PC-9 (cell line): ENCODE measurements at regions not wholly inside any gene's neighbourhood (a gene's known extent, or its start where the extent isn't known, plus 50 kb on each side); places are given as distances from the start of the nearest gene placed in this dataset.
"Not testable (repeated sequence)": the region's sequence is repeated elsewhere in the genome, so short reads cannot be mapped to it uniquely, and the experiment has no call there.

Source experiments
- BruUV-seq: library from RNA; stranded (reverse); fragments of 400-500 nt; replicated peaks from 2 replicates; lab custom pipeline; 2021; lab: Mats Ljungman, UMichigan
- CTCF ChIA-PET: fragments of 300-600 bp; sonication (Branson Sonifier 250); formaldehyde crosslinking; loops from one replicate; lab custom pipeline; 2022; ENCODE audit warnings: antibody characterized with exemption; lab: Charles Lee
- POLR2A ChIA-PET: fragments of 300-600 bp; sonication (Branson Sonifier 250); formaldehyde crosslinking; loops from one replicate; lab custom pipeline; 2022; ENCODE audit warnings: antibody characterized with exemption; ENCODE audit not compliant: unreplicated experiment; lab: Charles Lee
- DNase-seq, 2 experiments: peaks; one replicate each; pipeline versions ENCODE4 v3.0.0 to v3.0.0-alpha.2; 2015 to 2022; ENCODE audit warnings: mixed read lengths in 1 of 2
- H2AFZ ChIP-seq: fragments of 200-600 bp; sonication (generic); 2 replicates; pipeline ENCODE4 v1.8.1; 2017; ENCODE audit warnings: antibody characterized with exemption
- H3F3A ChIP-seq: fragments of 200-600 bp; sonication (generic); 2 replicates; pipeline ENCODE4 v1.8.1; 2017; ENCODE audit warnings: antibody characterized with exemption, mild to moderate bottlenecking, low read depth; ENCODE audit not compliant: insufficient read depth
- H3K27ac ChIP-seq: fragments of 200-600 bp; sonication (generic); 2 replicates; pipeline ENCODE4 v1.6.1; 2016; ENCODE audit warnings: mixed run types
- H3K27me3 ChIP-seq: fragments of 200-600 bp; sonication (generic); 2 replicates; pipeline ENCODE4 v1.6.1; 2016; ENCODE audit warnings: low read depth, mixed run types; ENCODE audit not compliant: insufficient read depth
- H3K36me3 ChIP-seq: fragments of 200-600 bp; sonication (generic); 2 replicates; pipeline ENCODE4 v1.6.1; 2016; ENCODE audit warnings: low read depth, mixed run types
- H3K4me1 ChIP-seq: fragments of 200-600 bp; sonication (generic); replicated peaks from 2 replicates; pipeline ENCODE4 v1.6.1; 2016; ENCODE audit warnings: mixed run types; ENCODE audit not compliant: insufficient read depth
- H3K4me2 ChIP-seq: fragments of 200-600 bp; sonication (generic); 2 replicates; pipeline ENCODE4 v1.6.1; 2017; ENCODE audit warnings: mixed run types
- H3K4me3 ChIP-seq: fragments of 200-600 bp; sonication (generic); 2 replicates; pipeline ENCODE4 v1.6.1; 2016; ENCODE audit warnings: mixed run types
- H3K79me2 ChIP-seq: fragments of 200-600 bp; sonication (generic); 2 replicates; pipeline ENCODE4 v1.6.1; 2017; ENCODE audit warnings: low read depth, mixed run types
- H3K9me2 ChIP-seq: fragments of 200-600 bp; sonication (generic); 2 replicates; pipeline ENCODE4 v1.8.1; 2017; ENCODE audit warnings: mild to moderate bottlenecking; ENCODE audit not compliant: insufficient read depth
- H3K9me3 ChIP-seq: fragments of 200-600 bp; sonication (generic); 2 replicates; pipeline ENCODE4 v1.8.1; 2016; ENCODE audit warnings: low read depth; ENCODE audit not compliant: insufficient read depth
- H4K20me1 ChIP-seq: fragments of 200-600 bp; sonication (generic); 2 replicates; pipeline ENCODE4 v1.8.1; 2017; ENCODE audit not compliant: insufficient read depth
- EZH2 ChIP-seq: fragments of 200-600 bp; sonication (generic); IDR thresholded peaks from 2 replicates; pipeline ENCODE4 v1.8.0; 2017; ENCODE audit warnings: antibody characterized with exemption, low read depth
- intact Hi-C: fragments of 100-400 bp; cut with micrococcal nuclease; formaldehyde crosslinking; loops from one replicate; pipeline ENCODE4 v1.10.0; 2022; ENCODE audit not compliant: unreplicated experiment
- TF ChIP-seq, protein P1 (sequence below): fragments of 200-600 bp; sonication (generic); conservative IDR thresholded peaks from 2 replicates; pipeline ENCODE4 v1.6.1; 2017; ENCODE audit warnings: mixed run types, antibody characterized with exemption, mild to moderate bottlenecking, moderate library complexity

DNA sequence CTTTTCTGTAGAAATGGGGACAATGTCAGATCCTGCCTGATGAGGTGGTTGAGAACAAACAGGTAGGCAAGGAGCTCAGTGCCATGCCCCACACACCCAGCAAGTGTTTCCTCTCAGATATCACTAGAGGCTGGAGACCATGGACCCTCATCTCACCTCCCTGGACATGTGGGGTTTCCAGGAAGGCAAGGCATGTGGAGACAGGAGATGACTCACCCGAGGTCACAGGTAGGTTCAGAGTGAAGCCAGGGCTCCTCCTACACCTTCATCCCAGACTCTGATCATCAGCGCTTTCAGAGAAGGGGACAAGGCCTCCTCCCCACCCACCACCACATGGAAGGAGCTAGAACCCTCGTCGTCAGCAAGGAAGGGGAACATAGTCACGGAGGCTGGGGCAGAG, 69.2 kb downstream of the MATN1 start:
- CTCF ChIA-PET, result interaction anchor here (0.6 kb wide), 1 partner anchor 1527 kb away, joined by 3 read pairs; no protein-coding TSS in a partner anchor
- Histone ChIP-seq H3K79me2 (no peaks in the 10 kb centered on the region), H3K4me1 (peaks cover 47% of the 10 kb centered on the region), H3K4me2 (no peak overlapping the region), H3F3A (peaks cover 6% of the 10 kb centered on the region; the same call in 1 of the 2 replicates), H3K9me2 (no peaks in the 10 kb centered on the region), H3K9me3 (no peaks in the 10 kb centered on the region), H3K27me3 (no peaks in the 10 kb centered on the region), H3K4me3 (no peak overlapping the region), H3K27ac (no peak overlapping the region), H2AFZ (no peak overlapping the region), H3K36me3 (no peaks in the 10 kb centered on the region), H4K20me1 (no peaks in the 10 kb centered on the region)
- POLR2A ChIA-PET, result no interaction called here
- TF ChIP-seq EZH2, result no peak
- TF ChIP-seq, protein P1, sequence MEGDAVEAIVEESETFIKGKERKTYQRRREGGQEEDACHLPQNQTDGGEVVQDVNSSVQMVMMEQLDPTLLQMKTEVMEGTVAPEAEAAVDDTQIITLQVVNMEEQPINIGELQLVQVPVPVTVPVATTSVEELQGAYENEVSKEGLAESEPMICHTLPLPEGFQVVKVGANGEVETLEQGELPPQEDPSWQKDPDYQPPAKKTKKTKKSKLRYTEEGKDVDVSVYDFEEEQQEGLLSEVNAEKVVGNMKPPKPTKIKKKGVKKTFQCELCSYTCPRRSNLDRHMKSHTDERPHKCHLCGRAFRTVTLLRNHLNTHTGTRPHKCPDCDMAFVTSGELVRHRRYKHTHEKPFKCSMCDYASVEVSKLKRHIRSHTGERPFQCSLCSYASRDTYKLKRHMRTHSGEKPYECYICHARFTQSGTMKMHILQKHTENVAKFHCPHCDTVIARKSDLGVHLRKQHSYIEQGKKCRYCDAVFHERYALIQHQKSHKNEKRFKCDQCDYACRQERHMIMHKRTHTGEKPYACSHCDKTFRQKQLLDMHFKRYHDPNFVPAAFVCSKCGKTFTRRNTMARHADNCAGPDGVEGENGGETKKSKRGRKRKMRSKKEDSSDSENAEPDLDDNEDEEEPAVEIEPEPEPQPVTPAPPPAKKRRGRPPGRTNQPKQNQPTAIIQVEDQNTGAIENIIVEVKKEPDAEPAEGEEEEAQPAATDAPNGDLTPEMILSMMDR, result no peak
- DNase-seq, result no peak
- no TSS peak for BruUV-seq
- intact Hi-C loops, result no loop called here

DNA sequence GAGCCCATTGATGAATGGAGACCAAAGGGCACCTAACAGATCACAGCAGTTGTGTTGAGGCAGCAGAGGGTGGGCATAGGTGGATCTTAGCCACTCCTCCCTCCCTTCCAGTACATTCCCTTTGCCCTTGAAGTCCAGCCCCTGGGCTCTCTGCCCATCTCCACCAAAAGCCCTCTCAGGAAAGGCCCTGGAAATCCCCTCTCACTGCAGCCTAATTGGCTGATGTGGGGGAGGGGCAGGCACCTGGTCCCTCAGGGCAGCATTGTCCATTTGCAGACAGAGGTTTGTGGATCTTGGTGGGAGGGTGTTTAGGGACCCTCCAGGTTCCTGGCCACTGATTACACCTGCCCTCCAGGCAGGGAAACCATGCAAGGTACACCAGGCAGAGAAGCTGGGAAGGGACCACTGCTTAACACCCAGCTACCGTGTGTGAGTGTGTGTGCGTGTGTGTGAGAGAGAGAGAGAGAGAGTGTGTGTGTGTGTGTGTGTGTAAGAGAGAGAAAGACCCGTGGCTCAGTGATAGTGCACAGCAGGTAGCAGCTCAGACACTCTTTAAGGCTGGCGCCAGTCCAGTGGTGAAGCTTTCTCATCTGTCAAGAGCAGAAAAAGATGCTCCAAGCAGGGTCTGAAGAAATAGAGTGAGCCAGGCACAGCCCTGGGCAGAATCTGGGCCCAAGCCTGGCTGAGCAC, 71.1 kb downstream of the MATN1 start:
- POLR2A ChIA-PET, result no interaction called here
- Histone ChIP-seq H4K20me1 (no peaks in the 10 kb centered on the region), H3K9me2 (no peaks in the 10 kb centered on the region), H3K4me2 (no peak overlapping the region), H3K9me3 (no peaks in the 10 kb centered on the region), H3K4me3 (no peak overlapping the region), H3K36me3 (no peaks in the 10 kb centered on the region), H3F3A (peaks cover 12% of the 10 kb centered on the region; the same call in 1 of the 2 replicates), H3K79me2 (no peaks in the 10 kb centered on the region), H2AFZ (no peak overlapping the region), H3K27me3 (no peaks in the 10 kb centered on the region), H3K4me1 (peaks cover 39% of the 10 kb centered on the region), H3K27ac (no peak overlapping the region)
- intact Hi-C loops, result no loop called here
- CTCF ChIA-PET, result interaction anchor here (0.7 kb wide), 1 partner anchor 39 kb away, joined by 4 read pairs; no protein-coding TSS in a partner anchor
- TF ChIP-seq, protein P1, result no peak
- no peak for TF ChIP-seq EZH2
- no peak for DNase-seq
- no TSS peak for BruUV-seq

DNA sequence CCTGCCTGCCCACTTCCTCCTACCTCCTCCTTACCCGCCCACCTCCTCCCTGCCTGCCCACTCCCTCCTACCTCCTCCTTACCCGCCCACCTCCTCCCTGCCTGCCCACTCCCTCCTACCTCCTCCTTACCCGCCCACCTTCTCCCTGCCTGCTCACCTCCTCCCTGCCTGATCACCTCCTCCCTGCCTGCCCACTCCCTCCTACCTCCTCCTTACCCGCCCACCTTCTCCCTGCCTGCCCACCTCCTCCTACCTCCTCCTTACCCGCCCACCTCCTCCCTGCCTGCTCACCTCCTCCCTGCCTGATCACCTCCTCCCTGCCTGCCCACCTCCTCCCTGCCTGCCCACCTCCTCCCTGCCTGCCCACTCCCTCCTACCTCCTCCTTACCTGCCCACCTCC, 72.0 kb downstream of the MATN1 start:
- not testable (repeated sequence) for H3K27ac ChIP-seq, BruUV-seq
- CTCF ChIA-PET, result interaction anchor here (0.7 kb wide), 1 partner anchor 38 kb away, joined by 4 read pairs; no protein-coding TSS in a partner anchor

More for the DNA sequence above, 72.0 kb downstream of the MATN1 start:
- H3K9me2 ChIP-seq, POLR2A ChIA-PET, H3K9me3 ChIP-seq, H3K4me2 ChIP-seq, H3K79me2 ChIP-seq, intact Hi-C loops, H3K4me3 ChIP-seq, DNase-seq, H3K36me3 ChIP-seq, H2AFZ ChIP-seq, H4K20me1 ChIP-seq, H3K27me3 ChIP-seq: not testable (repeated sequence)
- peaks cover 36% of the 10 kb centered on the region for H3K4me1 ChIP-seq
- H3F3A ChIP-seq, result peaks cover 12% of the 10 kb centered on the region; the same call in 1 of the 2 replicates
